OCI-LY1 (cell line): ENCODE measurements at regions not wholly inside any gene's neighbourhood (a gene's known extent, or its start where the extent isn't known, plus 50 kb on each side); places are given as distances from the start of the nearest gene placed in this dataset.

Source experiments
- EZH2 ChIP-seq: fragments of 200-600 bp; sonication (generic), shearing (Covaris generic); IDR thresholded peaks from 2 replicates; pipeline ENCODE4 v1.8.0; 2017; ENCODE audit warnings: borderline replicate concordance, mixed run types, mild to moderate bottlenecking, antibody characterized with exemption, low read length, moderate library complexity, mixed read lengths
- TF ChIP-seq, protein P1 (sequence below): fragments of 200-600 bp; sonication (generic), shearing (Covaris generic); IDR thresholded peaks from 2 replicates; pipeline ENCODE4 v1.5.1; 2017; ENCODE audit warnings: mild to moderate bottlenecking, antibody characterized with exemption, low read length, moderate library complexity, mixed read lengths

GRCh38 chr22:47495110-47495509, 732.7 kb downstream of the TBC1D22A start:
- TF ChIP-seq, protein P1, sequence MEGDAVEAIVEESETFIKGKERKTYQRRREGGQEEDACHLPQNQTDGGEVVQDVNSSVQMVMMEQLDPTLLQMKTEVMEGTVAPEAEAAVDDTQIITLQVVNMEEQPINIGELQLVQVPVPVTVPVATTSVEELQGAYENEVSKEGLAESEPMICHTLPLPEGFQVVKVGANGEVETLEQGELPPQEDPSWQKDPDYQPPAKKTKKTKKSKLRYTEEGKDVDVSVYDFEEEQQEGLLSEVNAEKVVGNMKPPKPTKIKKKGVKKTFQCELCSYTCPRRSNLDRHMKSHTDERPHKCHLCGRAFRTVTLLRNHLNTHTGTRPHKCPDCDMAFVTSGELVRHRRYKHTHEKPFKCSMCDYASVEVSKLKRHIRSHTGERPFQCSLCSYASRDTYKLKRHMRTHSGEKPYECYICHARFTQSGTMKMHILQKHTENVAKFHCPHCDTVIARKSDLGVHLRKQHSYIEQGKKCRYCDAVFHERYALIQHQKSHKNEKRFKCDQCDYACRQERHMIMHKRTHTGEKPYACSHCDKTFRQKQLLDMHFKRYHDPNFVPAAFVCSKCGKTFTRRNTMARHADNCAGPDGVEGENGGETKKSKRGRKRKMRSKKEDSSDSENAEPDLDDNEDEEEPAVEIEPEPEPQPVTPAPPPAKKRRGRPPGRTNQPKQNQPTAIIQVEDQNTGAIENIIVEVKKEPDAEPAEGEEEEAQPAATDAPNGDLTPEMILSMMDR = no peak
- no peak for TF ChIP-seq EZH2
